ENCODE measurements at regions not wholly inside any gene's neighbourhood (a gene's known extent, or its start where the extent isn't known, plus 50 kb on each side); places are given as distances from the start of the nearest gene placed in this dataset.

- TF ChIP-seq POLR2A (IDR thresholded peaks at IDR 0.05) = no peak
- TF ChIP-seq CTCF (IDR thresholded peaks at IDR 0.05) = no peak
These were observed 656.5 kb upstream of the COBL start for GRCh38 chr7:51973071-51973470.

Data from sigmoid colon (tissue), 3 donors.